ENCODE measurements at regions not wholly inside any gene's neighbourhood (a gene's known extent, or its start where the extent isn't known, plus 50 kb on each side); places are given as distances from the start of the nearest gene placed in this dataset.

GRCh38 chr2:39535636-39536185 is 98.6 kb upstream of the MAP4K3 start:
- TF ChIP-seq, protein P1, sequence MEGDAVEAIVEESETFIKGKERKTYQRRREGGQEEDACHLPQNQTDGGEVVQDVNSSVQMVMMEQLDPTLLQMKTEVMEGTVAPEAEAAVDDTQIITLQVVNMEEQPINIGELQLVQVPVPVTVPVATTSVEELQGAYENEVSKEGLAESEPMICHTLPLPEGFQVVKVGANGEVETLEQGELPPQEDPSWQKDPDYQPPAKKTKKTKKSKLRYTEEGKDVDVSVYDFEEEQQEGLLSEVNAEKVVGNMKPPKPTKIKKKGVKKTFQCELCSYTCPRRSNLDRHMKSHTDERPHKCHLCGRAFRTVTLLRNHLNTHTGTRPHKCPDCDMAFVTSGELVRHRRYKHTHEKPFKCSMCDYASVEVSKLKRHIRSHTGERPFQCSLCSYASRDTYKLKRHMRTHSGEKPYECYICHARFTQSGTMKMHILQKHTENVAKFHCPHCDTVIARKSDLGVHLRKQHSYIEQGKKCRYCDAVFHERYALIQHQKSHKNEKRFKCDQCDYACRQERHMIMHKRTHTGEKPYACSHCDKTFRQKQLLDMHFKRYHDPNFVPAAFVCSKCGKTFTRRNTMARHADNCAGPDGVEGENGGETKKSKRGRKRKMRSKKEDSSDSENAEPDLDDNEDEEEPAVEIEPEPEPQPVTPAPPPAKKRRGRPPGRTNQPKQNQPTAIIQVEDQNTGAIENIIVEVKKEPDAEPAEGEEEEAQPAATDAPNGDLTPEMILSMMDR (IDR thresholded peaks at IDR 0.05; ENCODE audit: unreplicated experiment) = no peak
- CTCF ChIA-PET = no interaction called here
- no TSS peak for BruUV-seq (replicated peaks)
- no peak for DNase-seq
- Mint-ChIP-seq H3K27ac (ENCODE audit: unreplicated experiment) (no peak overlapping the region), H3K9me3 (ENCODE audit: low read depth, unreplicated experiment) (no peaks in the 10 kb centered on the region), H3K4me3 (ENCODE audit: low read depth, unreplicated experiment) (no peak overlapping the region), H3K27me3 (ENCODE audit: unreplicated experiment) (no peaks in the 10 kb centered on the region), H3K36me3 (ENCODE audit: insufficient read depth, unreplicated experiment) (peaks cover 5% of the 10 kb centered on the region), H3K4me1 (ENCODE audit: low read depth, unreplicated experiment) (peaks cover 12% of the 10 kb centered on the region)
- intact Hi-C loops (cut with micrococcal nuclease; ENCODE audit: unreplicated experiment) = no loop called here

DNA sequence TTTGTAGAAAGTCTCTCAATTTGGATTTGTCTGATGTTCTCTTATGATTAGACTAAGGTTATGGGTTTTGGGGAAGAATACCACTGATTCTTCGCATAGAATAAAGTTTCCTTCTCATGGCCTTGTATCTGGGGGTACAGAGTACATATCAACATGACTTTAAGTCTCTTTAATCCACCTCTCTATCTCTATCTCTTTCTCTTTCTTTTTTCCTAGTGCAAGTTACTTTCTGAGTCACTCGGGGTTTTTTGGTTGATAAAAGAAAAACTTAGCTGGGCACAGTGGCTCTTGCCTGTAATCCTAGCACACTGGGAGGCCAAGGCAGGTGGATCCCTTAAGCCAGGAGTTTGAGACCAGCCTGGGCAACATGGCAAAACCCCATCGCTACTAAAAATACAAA is 100.1 kb upstream of the MAP4K3 start:
- Mint-ChIP-seq H3K9me3 (ENCODE audit: low read depth, unreplicated experiment) (no peaks in the 10 kb centered on the region), H3K4me3 (ENCODE audit: low read depth, unreplicated experiment) (no peak overlapping the region), H3K4me1 (ENCODE audit: low read depth, unreplicated experiment) (peaks cover 12% of the 10 kb centered on the region), H3K27ac (ENCODE audit: unreplicated experiment) (no peak overlapping the region), H3K36me3 (ENCODE audit: insufficient read depth, unreplicated experiment) (peaks cover 5% of the 10 kb centered on the region), H3K27me3 (ENCODE audit: unreplicated experiment) (no peaks in the 10 kb centered on the region)
- no TSS peak for BruUV-seq (replicated peaks)
- CTCF ChIA-PET = interaction anchor here (0.6 to 0.7 kb wide), 2 partner anchors 14 to 24 kb away, joined by 7 to 8 read pairs; no protein-coding TSS in a partner anchor
- TF ChIP-seq, protein P1 (IDR thresholded peaks at IDR 0.05; ENCODE audit: unreplicated experiment) = no peak
- no peak for DNase-seq
- intact Hi-C loops (cut with micrococcal nuclease; ENCODE audit: unreplicated experiment) = no loop called here

DNA sequence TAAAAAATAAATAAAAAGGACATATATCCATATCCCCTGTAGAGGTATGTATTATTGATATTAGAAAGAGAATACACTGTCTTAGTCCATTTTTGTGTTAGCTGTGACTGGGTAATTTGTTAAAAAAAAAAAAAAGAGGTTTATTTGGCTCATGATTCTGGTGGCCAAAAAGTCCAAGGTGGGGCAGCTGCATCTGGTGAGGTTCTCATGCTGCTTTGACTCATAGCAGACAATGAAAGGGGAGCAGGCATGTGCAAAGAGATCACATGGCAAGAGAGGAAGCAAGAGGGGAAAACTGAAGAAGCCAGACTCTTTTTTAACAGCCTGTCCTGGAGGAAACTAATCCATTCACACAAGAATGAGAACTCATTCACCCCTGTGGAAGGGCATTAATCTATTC is 101.6 kb upstream of the MAP4K3 start:
- peaks cover 5% of the 10 kb centered on the region for H3K36me3 Mint-ChIP-seq (ENCODE audit: insufficient read depth, unreplicated experiment)
- TF ChIP-seq, protein P1 (IDR thresholded peaks at IDR 0.05; ENCODE audit: unreplicated experiment) = no peak
- no peaks in the 10 kb centered on the region for H3K9me3 Mint-ChIP-seq (ENCODE audit: low read depth, unreplicated experiment)
- intact Hi-C loops (cut with micrococcal nuclease; ENCODE audit: unreplicated experiment) = no loop called here
- no peaks in the 10 kb centered on the region for H3K27me3 Mint-ChIP-seq (ENCODE audit: unreplicated experiment)
- peaks cover 9% of the 10 kb centered on the region for H3K4me1 Mint-ChIP-seq (ENCODE audit: low read depth, unreplicated experiment)
- no peak for DNase-seq
- no TSS peak for BruUV-seq (replicated peaks)
- H3K27ac Mint-ChIP-seq (ENCODE audit: unreplicated experiment) = no peak overlapping the region
- no peak overlapping the region for H3K4me3 Mint-ChIP-seq (ENCODE audit: low read depth, unreplicated experiment)
- CTCF ChIA-PET = no interaction called here

- no peak overlapping the region for H3K27ac Mint-ChIP-seq (ENCODE audit: unreplicated experiment)
- H3K36me3 Mint-ChIP-seq (ENCODE audit: insufficient read depth, unreplicated experiment) = peaks cover 5% of the 10 kb centered on the region
- H3K4me1 Mint-ChIP-seq (ENCODE audit: low read depth, unreplicated experiment) = no peaks in the 10 kb centered on the region
- DNase-seq = no peak
- BruUV-seq (replicated peaks) = no TSS peak
- CTCF ChIA-PET = no interaction called here
- H3K4me3 Mint-ChIP-seq (ENCODE audit: low read depth, unreplicated experiment) = no peak overlapping the region
- TF ChIP-seq, protein P1 (IDR thresholded peaks at IDR 0.05; ENCODE audit: unreplicated experiment) = no peak
- H3K9me3 Mint-ChIP-seq (ENCODE audit: low read depth, unreplicated experiment) = no peaks in the 10 kb centered on the region
- intact Hi-C loops (cut with micrococcal nuclease; ENCODE audit: unreplicated experiment) = no loop called here
- peaks cover 10% of the 10 kb centered on the region for H3K27me3 Mint-ChIP-seq (ENCODE audit: unreplicated experiment)
These were observed 103.3 kb upstream of the MAP4K3 start for GRCh38 chr2:39540414-39540813.
